ENCODE measurements at regions not wholly inside any gene's neighbourhood (a gene's known extent, or its start where the extent isn't known, plus 50 kb on each side); places are given as distances from the start of the nearest gene placed in this dataset.

DNA sequence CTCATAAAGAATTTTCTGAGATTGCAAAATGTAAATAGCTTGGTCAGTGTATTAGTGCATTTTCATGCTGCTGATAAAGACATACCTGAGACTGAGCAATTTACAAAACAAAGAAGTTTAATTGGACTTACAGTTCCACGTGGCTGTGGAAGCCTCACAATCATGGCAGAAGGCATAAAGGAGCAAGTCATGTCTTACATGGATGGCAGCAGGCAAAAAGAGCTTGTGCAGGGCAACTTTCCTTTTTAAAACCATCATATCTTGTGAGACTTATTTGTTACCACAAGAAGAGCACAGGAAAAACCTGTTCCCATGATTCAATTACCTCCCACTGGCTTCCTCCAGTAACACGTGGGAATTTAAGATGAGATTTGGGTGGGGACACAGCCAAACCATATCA, 112.7 kb upstream of the HDDC2 start:
- TF ChIP-seq POLR2A (IDR thresholded peaks at IDR 0.05) (no peak), POLR2AphosphoS5 (IDR thresholded peaks at IDR 0.05; ENCODE audit: insufficient read depth in 1 of 2, low read depth in 1 of 2) (no peak)
- TF ChIP-seq, protein P1, sequence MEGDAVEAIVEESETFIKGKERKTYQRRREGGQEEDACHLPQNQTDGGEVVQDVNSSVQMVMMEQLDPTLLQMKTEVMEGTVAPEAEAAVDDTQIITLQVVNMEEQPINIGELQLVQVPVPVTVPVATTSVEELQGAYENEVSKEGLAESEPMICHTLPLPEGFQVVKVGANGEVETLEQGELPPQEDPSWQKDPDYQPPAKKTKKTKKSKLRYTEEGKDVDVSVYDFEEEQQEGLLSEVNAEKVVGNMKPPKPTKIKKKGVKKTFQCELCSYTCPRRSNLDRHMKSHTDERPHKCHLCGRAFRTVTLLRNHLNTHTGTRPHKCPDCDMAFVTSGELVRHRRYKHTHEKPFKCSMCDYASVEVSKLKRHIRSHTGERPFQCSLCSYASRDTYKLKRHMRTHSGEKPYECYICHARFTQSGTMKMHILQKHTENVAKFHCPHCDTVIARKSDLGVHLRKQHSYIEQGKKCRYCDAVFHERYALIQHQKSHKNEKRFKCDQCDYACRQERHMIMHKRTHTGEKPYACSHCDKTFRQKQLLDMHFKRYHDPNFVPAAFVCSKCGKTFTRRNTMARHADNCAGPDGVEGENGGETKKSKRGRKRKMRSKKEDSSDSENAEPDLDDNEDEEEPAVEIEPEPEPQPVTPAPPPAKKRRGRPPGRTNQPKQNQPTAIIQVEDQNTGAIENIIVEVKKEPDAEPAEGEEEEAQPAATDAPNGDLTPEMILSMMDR (IDR thresholded peaks at IDR 0.05) = no peak

Data from vagina (tissue), 2 donors.